H1 (cell line): ENCODE measurements at regions not wholly inside any gene's neighbourhood (a gene's known extent, or its start where the extent isn't known, plus 50 kb on each side); places are given as distances from the start of the nearest gene placed in this dataset.

Experiments used
- CTCF ChIA-PET: fragments of 300-600 bp; sonication (Branson Sonifier 250); formaldehyde crosslinking; loops from one replicate; lab custom pipeline; 2021; ENCODE audit not compliant: partially characterized antibody; lab: Charles Lee
- POLR2A ChIA-PET: fragments of 300-600 bp; sonication (Branson Sonifier 250); formaldehyde crosslinking; loops from one replicate; lab custom pipeline; 2021; ENCODE audit warnings: inconsistent platforms; ENCODE audit not compliant: partially characterized antibody; lab: Charles Lee
- DNase-seq, 2 experiments: peaks; one replicate each; pipeline versions ENCODE4 v3.0.0 to v3.0.0-alpha.2; 2010 to 2022; ENCODE audit warnings: low spot score in 2 of 2, low read depth in 1 of 2, mixed read lengths in 1 of 2
- FAIRE-seq: peaks from 2 replicates; lab custom pipeline; 2011; peaks lifted over from hg19 to GRCh38; lab: Jason Lieb, UNC
- H2AFZ ChIP-seq: 2 replicates; pipeline ENCODE4 v1.8.1; 2012; ENCODE audit warnings: low read length, inconsistent platforms
- H2AK5ac ChIP-seq: 2 replicates; pipeline ENCODE4 v1.6.1; 2013; ENCODE audit warnings: low read depth, low read length
- H2BK120ac ChIP-seq: replicated peaks from 2 replicates; pipeline ENCODE3; 2013; ENCODE audit warnings: low read depth, low read length, inconsistent platforms
- H2BK12ac ChIP-seq: 2 replicates; pipeline ENCODE4 v1.6.1; 2013; ENCODE audit warnings: low read depth, low read length
- H2BK15ac ChIP-seq: 2 replicates; pipeline ENCODE4 v1.6.1; 2013; ENCODE audit warnings: low read length
- H2BK20ac ChIP-seq: 2 replicates; pipeline ENCODE4 v1.6.1; 2013; ENCODE audit warnings: low read length
- H2BK5ac ChIP-seq: 2 replicates; pipeline ENCODE4 v1.6.1; 2013; ENCODE audit warnings: low read depth, low read length
- H3K14ac ChIP-seq: 2 replicates; pipeline ENCODE4 v1.6.1; 2013; ENCODE audit warnings: inconsistent platforms; ENCODE audit not compliant: insufficient read length
- H3K18ac ChIP-seq: 2 replicates; pipeline ENCODE4 v1.6.1; 2013; ENCODE audit warnings: low read length; ENCODE audit errors: extremely low read depth
- H3K23ac ChIP-seq: 2 replicates; pipeline ENCODE4 v1.6.1; 2013; ENCODE audit warnings: inconsistent platforms; ENCODE audit not compliant: insufficient read length
- H3K23me2 ChIP-seq: 2 replicates; pipeline ENCODE4 v1.6.1; 2013; ENCODE audit warnings: low read depth, low read length
- H3K27ac ChIP-seq: 2 replicates; pipeline ENCODE4 v1.6.1; 2011; ENCODE audit warnings: low read depth, low read length, inconsistent platforms
- H3K27me3 ChIP-seq, 4 experiments: replicated peaks in 1 of 4; 1 replicate in 1 of 4; 2 replicates in 3 of 4; pipeline versions ENCODE4 v1.6.1 to v1.8.1; 2011 to 2013; ENCODE audit warnings: low read length in 3 of 4, mild to moderate bottlenecking in 3 of 4, inconsistent platforms in 2 of 4, mixed read lengths in 2 of 4, moderate library complexity in 1 of 4; ENCODE audit not compliant: control insufficient read depth in 3 of 4, insufficient read depth in 3 of 4; ENCODE audit errors: extremely low read depth in 1 of 4
- H3K36me3 ChIP-seq, 4 experiments: 2 replicates each; pipeline versions ENCODE4 v1.6.1 to v1.8.1; 2011 to 2013; ENCODE audit warnings: mild to moderate bottlenecking in 4 of 4, low read length in 3 of 4, moderate library complexity in 2 of 4, control low read depth in 1 of 4, inconsistent platforms in 1 of 4; ENCODE audit not compliant: insufficient read depth in 4 of 4, control insufficient read depth in 2 of 4
- H3K4ac ChIP-seq: replicated peaks from 2 replicates; pipeline ENCODE3; 2013; ENCODE audit warnings: low read length, low read depth, mixed read lengths, inconsistent platforms; ENCODE audit not compliant: insufficient read length
- H3K4me1 ChIP-seq, 4 experiments: replicated peaks in 1 of 4; 1 replicate in 1 of 4; 2 replicates in 3 of 4; pipeline versions ENCODE4 v1.6.1 to v1.8.1; 2011 to 2013; ENCODE audit warnings: low read length in 3 of 4, inconsistent platforms in 2 of 4, mixed read lengths in 1 of 4; ENCODE audit not compliant: insufficient read depth in 4 of 4, control insufficient read depth in 3 of 4
- H3K4me2 ChIP-seq, 2 experiments: 2 replicates each; pipeline versions ENCODE4 v1.6.1 to v1.8.1; 2011 to 2013; ENCODE audit warnings: low read depth in 2 of 2, low read length in 2 of 2, control low read depth in 1 of 2, inconsistent platforms in 1 of 2, mild to moderate bottlenecking in 1 of 2; ENCODE audit not compliant: insufficient read depth in 1 of 2
- H3K4me3 ChIP-seq, 4 experiments: fragments of 200-600, 300-600 bp in 1 of 4; sonication (generic), shearing (Covaris generic), sonication (Bioruptor Twin) in 1 of 4; 2 replicates each; pipeline versions ENCODE4 v1.5.1 to v1.8.1; 2011 to 2016; ENCODE audit warnings: low read length in 4 of 4, low read depth in 3 of 4, control low read depth in 2 of 4, inconsistent platforms in 2 of 4, mild to moderate bottlenecking in 2 of 4, mixed read lengths in 1 of 4, moderate library complexity in 1 of 4; ENCODE audit not compliant: insufficient read depth in 2 of 4; ENCODE audit errors: extremely low read depth in 1 of 4
- H3K56ac ChIP-seq: replicated peaks from 2 replicates; pipeline ENCODE3; 2013; ENCODE audit warnings: low read depth, mild to moderate bottlenecking, mixed read lengths, low read length, inconsistent platforms; ENCODE audit not compliant: insufficient read length
- H3K79me1 ChIP-seq: 2 replicates; pipeline ENCODE4 v1.6.1; 2013; ENCODE audit warnings: low read depth, low read length, control low read depth
- H3K79me2 ChIP-seq, 2 experiments: 2 replicates each; pipeline versions ENCODE4 v1.6.1 to v1.8.1; 2012 to 2013; ENCODE audit warnings: low read length in 2 of 2, mild to moderate bottlenecking in 2 of 2, inconsistent platforms in 1 of 2; ENCODE audit not compliant: insufficient read depth in 2 of 2, control insufficient read depth in 1 of 2
- H3K9ac ChIP-seq, 4 experiments: replicated peaks in 1 of 4; 1 replicate in 1 of 4; 2 replicates in 3 of 4; pipeline versions ENCODE4 v1.6.1 to v1.8.1; 2011 to 2013; ENCODE audit warnings: low read depth in 3 of 4, low read length in 3 of 4, control low read depth in 2 of 4, mild to moderate bottlenecking in 2 of 4, moderate library complexity in 2 of 4, inconsistent platforms in 1 of 4; ENCODE audit errors: extremely low read depth in 1 of 4
- H3K9me3 ChIP-seq, 2 experiments: 2 replicates each; pipeline versions ENCODE4 v1.6.1 to v1.8.1; 2012 to 2013; ENCODE audit warnings: mild to moderate bottlenecking in 2 of 2, moderate library complexity in 2 of 2, control low read depth in 1 of 2, inconsistent platforms in 1 of 2, low read depth in 1 of 2, low read length in 1 of 2, mixed read lengths in 1 of 2; ENCODE audit not compliant: insufficient read depth in 2 of 2
- H4K20me1 ChIP-seq, 2 experiments: replicated peaks in 1 of 2; 2 replicates each; pipeline versions ENCODE3 to v1.8.1; 2011 to 2013; ENCODE audit warnings: inconsistent platforms in 2 of 2, low read length in 2 of 2, mild to moderate bottlenecking in 1 of 2; ENCODE audit not compliant: insufficient read depth in 2 of 2, control insufficient read depth in 1 of 2
- H4K5ac ChIP-seq: 2 replicates; pipeline ENCODE4 v1.6.1; 2013; ENCODE audit warnings: low read length, low read depth, mixed read lengths, inconsistent platforms; ENCODE audit not compliant: insufficient read length
- H4K8ac ChIP-seq: 2 replicates; pipeline ENCODE4 v1.8.0; 2013; ENCODE audit warnings: mild to moderate bottlenecking, moderate library complexity, low read length, inconsistent platforms; ENCODE audit not compliant: insufficient read depth; ENCODE audit errors: extremely low read depth
- H4K91ac ChIP-seq: replicated peaks from 2 replicates; pipeline ENCODE3; 2013; ENCODE audit warnings: low read length, mixed read lengths, inconsistent platforms; ENCODE audit not compliant: insufficient read length
- TAF1 ChIP-seq: IDR thresholded peaks from 2 replicates; pipeline ENCODE4 v1.6.1; 2011; ENCODE audit warnings: mild to moderate bottlenecking, low read depth, low read length
- WGBS, 2 experiments: shearing (Covaris generic) in 1 of 2; methylation state at CpG; one replicate each; pipeline versions ENCODE4 v1.1.6 to v1.1.7; 2013 to 2015; ENCODE audit warnings: low lambda C conversion rate in 2 of 2, mixed read lengths in 2 of 2, inconsistent platforms in 1 of 2, low coverage in 1 of 2, missing lambda C conversion rate in 1 of 2; ENCODE audit not compliant: insufficient replicate concordance in 2 of 2, insufficient coverage in 1 of 2, insufficient read length in 1 of 2; ENCODE audit errors: extremely low coverage in 1 of 2, missing lambda C conversion rate in 1 of 2; 5-methylcytosine and 5-hydroxymethylcytosine counted together

DNA sequence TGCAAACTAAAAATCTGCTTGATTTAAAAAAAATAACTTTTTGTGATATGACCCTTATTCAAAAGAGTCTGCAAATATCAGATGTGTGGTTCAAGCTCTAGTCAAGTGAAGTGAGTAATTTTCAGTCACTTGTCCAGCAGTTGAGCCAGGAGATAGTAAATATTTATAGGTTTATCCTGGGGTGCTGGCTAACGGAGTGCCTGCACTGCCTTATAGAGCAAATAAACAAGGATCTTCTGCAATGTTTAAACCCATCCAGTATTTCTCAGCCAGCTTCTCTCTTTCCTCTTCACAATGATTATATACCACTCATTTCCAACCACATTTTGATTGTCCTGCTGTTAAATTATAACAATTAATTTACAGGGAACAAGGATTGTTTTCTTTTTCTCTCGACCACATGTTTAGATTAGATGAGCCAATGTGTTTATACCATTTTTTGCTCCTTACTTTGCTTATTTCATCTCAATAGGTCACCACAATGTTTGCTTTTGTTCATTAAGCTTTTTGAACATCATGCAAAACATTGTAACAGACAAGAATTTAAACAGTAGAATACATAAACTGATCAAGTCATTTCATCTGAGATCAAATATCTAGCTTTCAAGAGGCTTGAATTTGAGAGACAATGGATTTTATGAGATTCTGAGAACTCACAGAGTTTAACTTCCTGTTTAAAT lies 60.3 kb upstream of the GREM2 start:
- H2AFZ ChIP-seq, result no peak overlapping the region
- no peak overlapping the region for H3K56ac ChIP-seq
- FAIRE-seq, result no peak
- H3K79me1 ChIP-seq, result no peaks in the 10 kb centered on the region
- no peak overlapping the region for H2BK120ac ChIP-seq
- H3K4me3 ChIP-seq, result no peak overlapping the region
- H2BK15ac ChIP-seq, result no peak overlapping the region
- H3K27ac ChIP-seq, result no peak overlapping the region
- no peaks in the 10 kb centered on the region for H4K20me1 ChIP-seq
- no peak overlapping the region for H3K4ac ChIP-seq
- POLR2A ChIA-PET, result no interaction called here
- TF ChIP-seq TAF1, result no peak
- TF ChIP-seq, all 59 proteins: peak for 0
- Histone ChIP-seq H3K18ac (no peak overlapping the region), H3K4me1 (no peaks in the 10 kb centered on the region), H4K91ac (no peak overlapping the region), H3K14ac (no peak overlapping the region), H2BK20ac (no peak overlapping the region), H3K36me3 (no peaks in the 10 kb centered on the region), H3K9ac (no peak overlapping the region), H2AK5ac (no peak overlapping the region), H4K8ac (no peak overlapping the region), H2BK12ac (no peak overlapping the region), H3K23ac (no peak overlapping the region), H3K4me2 (no peak overlapping the region), H4K5ac (no peak overlapping the region), H3K79me2 (no peaks in the 10 kb centered on the region), H3K27me3 (no peaks in the 10 kb centered on the region), H3K23me2 (no peaks in the 10 kb centered on the region), H2BK5ac (no peak overlapping the region), H3K9me3 (no peaks in the 10 kb centered on the region; a peak in 1 of 4 replicates)
- no peak for DNase-seq
- WGBS, 2 experiments, result 100% methylated on average over 2 of the region's 2 CpGs; no CpG with 5 or more reads in 1 of the 2 experiments
- CTCF ChIA-PET, result interaction anchor here (0.9 to 1.1 kb wide), 2 partner anchors 20 to 66 kb away, joined by 3 read pairs; no protein-coding TSS in a partner anchor
